Inferior parietal cortex (tissue), 1 donor: ENCODE measurements at regions not wholly inside any gene's neighbourhood (a gene's known extent, or its start where the extent isn't known, plus 50 kb on each side); places are given as distances from the start of the nearest gene placed in this dataset.

ENCODE experiments used
- DNase-seq: peaks from one replicate; pipeline ENCODE4 v3.0.0-alpha.2; 2016; ENCODE audit errors: extremely low spot score

DNA sequence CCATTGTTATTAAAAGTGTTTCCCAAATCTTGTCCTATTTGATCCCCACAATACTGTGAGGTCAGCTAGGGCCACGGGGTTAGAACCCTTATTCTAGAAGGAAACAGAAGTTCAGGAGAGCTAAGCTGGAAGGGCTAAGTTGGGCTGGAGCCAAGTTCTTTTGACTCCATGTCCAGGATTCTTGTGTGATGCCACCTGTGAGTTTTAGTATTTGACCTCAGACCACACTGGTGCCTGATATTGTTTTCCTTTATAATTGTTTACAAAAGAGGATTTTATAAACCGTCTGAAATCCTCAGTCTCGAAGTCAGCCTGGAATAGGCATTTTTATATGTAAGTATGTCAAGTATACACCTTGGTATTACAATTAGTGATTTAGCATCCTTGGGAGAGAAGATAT is 332.7 kb downstream of the CBLN1 start:
- DNase-seq = no peak

DNA sequence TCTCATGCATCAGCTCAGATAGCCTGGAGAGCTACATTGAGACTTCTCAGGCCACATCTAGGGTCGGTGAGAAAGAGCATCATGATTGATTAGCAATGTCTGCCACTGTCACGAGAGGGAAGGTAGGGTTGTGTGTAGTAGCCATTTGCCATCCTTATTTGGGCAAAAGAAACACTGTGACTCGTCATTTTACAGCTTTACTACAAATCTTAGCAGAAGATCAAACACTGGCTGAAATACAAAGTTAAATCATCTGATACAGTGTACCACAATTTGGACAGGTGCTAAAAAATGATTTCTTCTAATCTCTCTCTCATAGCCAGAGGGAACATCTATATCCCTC is 334.3 kb downstream of the CBLN1 start:
- DNase-seq = no peak

DNA sequence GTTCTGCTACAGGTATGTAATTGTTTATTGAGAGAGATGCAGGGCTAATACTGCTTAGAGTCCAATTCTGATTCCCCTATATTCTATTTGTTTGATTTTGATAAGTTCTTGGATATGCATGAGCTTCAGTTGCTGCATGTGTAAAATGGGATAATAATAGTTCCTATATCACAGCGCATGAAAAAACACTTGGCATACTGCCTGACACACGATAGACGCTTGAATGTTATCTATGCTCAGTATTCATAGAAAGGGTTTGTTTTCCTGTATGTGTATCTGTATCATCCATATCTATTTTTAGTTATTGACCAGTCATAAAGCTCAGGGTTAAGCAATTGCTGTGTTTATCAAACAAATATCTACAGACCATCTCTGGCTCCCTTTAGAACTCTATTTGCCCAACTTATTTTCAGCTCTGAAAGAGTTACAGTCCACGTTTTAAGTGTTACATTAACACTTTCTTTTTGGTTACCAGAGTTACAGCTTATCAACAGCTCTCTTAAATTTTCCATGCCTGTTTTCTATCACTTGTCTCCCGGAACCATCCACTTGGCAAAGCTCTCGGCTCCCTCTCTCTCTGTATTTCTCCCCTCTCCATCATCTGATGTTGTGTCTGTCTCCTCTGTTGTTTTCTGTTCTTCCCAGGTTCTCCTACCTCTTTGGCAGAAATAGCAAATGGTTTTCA is 334.8 kb downstream of the CBLN1 start:
- no peak for DNase-seq

- DNase-seq = no peak
These were observed 333.0 kb upstream of the N4BP1 start for GRCh38 chr16:48942996-48943395.

DNA sequence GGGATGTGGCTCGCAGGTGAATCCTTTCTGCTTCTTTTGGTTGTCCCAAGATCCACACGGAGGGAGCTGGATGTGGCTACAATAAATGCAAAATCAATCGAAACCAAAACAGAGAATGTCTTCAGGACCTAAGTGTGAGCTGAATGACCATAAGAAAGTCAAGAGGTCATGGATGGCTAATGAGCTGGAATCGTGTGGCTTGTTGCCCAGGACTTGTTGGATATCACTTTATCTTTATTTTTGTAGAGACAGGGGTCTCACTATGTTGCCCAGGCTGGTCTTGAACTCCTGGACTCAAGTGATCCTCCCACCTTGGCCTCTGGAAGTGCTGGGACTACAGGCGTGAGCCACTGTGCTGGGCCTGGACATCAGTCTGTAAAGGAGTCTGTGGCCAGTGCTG is 326.8 kb upstream of the N4BP1 start:
- no peak for DNase-seq

DNA sequence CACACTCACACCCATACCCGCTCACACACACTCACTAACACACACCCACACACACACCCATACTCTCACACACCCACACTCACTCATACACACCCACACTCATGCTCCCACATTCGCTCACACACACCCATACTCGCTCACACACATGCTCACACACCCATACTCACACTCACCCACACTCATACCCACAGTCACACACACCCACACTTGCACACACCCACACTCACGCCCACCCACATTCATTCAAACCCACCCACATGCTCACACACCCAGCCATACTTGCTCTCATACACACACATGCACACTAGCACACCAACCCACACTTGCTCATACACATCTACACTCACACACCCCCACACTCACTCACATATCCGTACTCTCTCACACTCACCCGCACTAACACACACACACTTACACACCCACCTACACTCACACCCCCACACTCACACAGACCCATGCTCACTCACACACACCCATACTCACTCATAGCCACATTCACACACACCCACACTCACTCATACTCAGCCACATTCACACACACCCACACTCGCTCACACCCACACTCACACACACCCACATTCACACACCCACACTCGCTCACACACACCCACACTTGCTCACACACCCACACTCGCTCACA is 322.4 kb upstream of the N4BP1 start:
- DNase-seq = no peak

GRCh38 chr16:48930951-48931553 is 321.1 kb upstream of the N4BP1 start:
- DNase-seq = no peak

GRCh38 chr16:48919791-48920190 is 309.8 kb upstream of the N4BP1 start:
- DNase-seq = no peak

DNA sequence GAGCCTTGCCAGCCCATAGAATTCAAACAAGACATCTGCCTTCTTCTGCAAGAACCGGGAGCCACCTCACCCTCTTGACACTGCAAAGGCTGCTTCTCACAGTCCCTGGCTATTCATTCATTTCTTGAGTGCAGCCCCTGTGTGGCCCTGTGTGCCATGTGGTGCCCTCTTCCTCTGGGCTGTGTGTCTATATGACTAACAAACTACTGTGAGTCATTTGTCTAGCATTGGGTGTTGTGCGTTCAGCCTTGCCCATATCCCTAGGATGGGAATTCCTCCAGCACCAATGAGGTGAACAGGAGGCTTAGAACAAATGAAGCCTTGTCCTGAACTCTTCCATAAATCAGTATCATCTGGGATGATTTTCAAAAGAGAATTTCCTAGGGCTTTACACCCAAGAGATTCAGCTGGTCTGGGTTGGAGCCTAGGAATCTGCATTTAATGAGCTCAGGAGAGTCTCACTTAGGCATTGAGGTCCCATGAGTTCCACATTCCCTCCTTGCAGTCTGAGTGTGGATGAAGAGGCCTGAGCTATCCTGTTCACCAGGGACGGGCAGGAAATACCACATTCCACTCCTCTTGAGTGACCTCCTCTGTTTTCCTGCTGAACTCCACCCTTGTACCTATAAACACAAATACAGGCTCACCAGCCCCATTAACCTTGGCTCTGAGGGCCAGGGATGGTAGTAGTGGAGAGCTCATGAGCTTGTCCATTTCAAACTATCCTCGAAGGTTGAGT is 308.7 kb upstream of the N4BP1 start:
- DNase-seq = no peak

GRCh38 chr16:48916566-48916965 is 306.6 kb upstream of the N4BP1 start:
- DNase-seq = no peak

DNA sequence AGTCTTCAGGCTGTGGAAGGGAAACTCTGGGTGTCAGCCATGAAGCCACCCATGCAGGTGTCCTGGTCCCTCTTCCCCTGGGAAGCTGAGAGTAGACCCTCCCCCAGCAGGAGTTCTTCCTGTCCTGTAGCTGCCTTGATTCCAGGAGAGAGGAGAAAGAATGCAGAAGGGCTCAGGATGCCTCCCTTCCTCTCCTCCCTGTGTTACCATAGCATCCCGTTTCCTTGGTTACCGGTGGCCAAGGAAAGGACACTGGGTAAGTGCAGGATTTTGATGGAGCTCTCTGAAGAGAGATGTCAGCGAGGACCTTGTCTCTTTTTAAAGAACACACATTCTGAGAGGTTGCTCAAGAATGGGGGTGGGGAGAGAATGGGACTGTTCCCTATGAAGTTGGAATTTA is 304.1 kb upstream of the N4BP1 start:
- DNase-seq = no peak

- no peak for DNase-seq
These were observed 303.4 kb upstream of the N4BP1 start for GRCh38 chr16:48913384-48913783.

- DNase-seq = no peak
These were observed 302.4 kb upstream of the N4BP1 start for GRCh38 chr16:48912360-48912759.

GRCh38 chr16:48911700-48912099 is 301.7 kb upstream of the N4BP1 start:
- DNase-seq = no peak

- DNase-seq = no peak
These were observed 300.2 kb upstream of the N4BP1 start for GRCh38 chr16:48910214-48910613.

GRCh38 chr16:48909231-48909630 is 299.3 kb upstream of the N4BP1 start:
- DNase-seq = no peak

- DNase-seq = no peak
These were observed 298.1 kb upstream of the N4BP1 start for GRCh38 chr16:48907906-48908634.

- no peak for DNase-seq
These were observed 295.9 kb upstream of the N4BP1 start for GRCh38 chr16:48905632-48906505.

DNA sequence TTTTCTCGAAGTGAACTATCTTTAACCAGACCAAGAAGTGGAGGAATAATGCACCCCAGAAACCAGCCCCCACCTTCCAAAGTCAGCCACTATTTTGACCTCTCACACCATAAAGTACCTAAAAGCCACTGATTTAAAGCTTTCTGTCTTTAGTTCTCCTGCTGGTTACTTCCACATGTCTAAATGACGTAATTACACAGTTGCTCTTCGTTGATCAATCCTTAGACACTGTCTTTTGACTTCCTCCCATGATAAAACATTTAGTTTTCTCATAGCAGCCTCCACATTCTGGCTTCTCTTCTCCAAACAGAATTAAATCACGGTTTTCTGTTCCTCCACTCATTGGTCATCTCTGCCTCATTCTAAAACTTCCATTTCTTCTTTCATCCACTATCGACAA is 294.4 kb upstream of the N4BP1 start:
- no peak for DNase-seq

DNA sequence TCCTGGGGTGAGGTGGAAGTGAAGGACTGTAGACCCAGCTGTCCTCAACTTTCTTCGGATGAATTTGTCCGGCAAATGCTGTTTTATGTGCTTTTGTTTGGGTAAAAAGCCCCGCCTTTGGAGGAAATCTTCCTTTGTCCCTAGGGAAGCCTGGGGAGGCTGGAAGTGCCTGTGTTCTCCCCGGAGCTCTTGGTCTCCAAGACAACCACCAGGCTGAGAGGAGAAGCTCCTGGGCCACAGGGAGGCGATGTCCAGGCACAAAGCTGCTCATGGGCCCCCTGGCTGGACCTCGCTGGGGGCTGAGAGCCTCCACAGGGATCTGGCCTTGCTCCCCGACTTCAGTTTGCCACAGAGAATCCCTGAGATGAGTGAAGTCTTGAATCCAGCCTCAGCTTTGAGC is 293.1 kb upstream of the N4BP1 start:
- DNase-seq = no peak

DNA sequence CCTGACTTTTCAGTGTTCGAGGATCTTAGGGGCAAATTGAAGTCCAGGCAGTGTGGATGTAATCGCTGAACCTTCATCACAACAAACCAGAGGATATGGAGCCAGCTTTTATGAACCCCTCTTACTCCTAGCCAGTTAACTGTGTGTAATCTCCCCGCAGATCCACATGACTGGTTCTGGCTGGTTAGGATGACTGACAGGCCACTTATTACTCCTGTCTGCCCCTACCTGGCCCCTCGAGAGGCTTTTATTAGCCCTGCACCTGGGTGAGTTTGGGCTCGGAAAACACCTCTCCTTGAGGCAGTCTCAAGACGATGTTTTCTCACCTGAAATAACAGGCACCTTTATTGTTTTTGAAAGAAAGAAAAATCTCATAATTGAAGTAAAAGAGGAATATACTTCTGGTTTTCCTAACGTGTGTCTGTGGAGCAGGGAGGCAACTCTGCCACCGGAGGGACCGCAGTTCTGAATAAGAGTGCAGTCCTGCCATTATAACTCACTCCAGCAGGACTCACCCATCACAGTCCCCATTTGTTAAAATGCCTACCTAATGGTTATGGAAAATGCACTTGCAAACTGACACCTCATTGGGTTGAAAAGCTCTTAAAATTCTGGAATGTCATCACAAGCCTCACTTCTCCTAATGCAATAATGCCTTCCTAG is 291.9 kb upstream of the N4BP1 start:
- no peak for DNase-seq
